AG08395 (cell line): ENCODE measurements at regions not wholly inside any gene's neighbourhood (a gene's known extent, or its start where the extent isn't known, plus 50 kb on each side); places are given as distances from the start of the nearest gene placed in this dataset.

Experiments
- DNase-seq: peaks from one replicate; pipeline ENCODE4 v3.0.0; 2012; ENCODE audit warnings: mixed read lengths, low spot score

DNA sequence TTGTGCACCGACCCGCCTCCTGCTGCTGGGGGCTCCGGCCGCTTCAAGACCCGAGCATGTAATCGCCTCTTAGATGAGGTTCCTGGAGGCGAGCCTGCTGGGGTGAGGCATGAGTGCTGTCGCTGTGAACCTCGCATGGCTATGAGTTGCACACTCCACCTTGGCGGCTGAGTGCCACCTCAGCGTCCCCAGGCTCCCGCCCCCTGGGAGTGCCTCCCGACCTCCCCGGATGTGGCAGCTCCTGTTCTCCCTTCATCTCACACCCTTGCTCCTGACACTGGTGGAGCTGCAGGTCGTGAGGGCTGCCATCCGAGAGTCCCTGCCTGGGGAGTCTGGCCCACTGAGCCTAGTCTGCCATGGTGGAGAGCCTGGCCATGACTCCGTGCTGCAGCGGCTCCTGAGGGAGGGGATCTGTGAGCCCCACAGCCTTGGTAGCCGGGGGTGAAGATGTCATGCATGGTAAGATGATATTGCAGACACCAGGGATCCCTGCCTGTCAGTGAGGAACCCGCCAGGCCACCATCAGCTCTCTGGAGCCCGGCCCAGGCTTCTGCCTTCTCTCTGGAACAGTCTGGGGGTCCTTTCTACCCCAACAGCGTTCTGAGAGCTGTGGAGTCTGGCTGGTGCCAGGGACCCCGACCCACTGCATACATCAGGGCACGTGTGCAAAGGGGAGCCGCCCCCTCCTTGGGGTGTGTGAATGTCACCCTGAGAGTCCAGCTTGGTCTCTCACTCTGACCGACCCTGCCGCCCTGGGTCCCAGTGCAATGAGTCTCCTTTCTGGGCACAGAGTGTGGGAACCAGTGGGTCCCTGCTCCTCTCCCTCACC is 61.6 kb upstream of the HS6ST1 start:
- no peak for DNase-seq

DNA sequence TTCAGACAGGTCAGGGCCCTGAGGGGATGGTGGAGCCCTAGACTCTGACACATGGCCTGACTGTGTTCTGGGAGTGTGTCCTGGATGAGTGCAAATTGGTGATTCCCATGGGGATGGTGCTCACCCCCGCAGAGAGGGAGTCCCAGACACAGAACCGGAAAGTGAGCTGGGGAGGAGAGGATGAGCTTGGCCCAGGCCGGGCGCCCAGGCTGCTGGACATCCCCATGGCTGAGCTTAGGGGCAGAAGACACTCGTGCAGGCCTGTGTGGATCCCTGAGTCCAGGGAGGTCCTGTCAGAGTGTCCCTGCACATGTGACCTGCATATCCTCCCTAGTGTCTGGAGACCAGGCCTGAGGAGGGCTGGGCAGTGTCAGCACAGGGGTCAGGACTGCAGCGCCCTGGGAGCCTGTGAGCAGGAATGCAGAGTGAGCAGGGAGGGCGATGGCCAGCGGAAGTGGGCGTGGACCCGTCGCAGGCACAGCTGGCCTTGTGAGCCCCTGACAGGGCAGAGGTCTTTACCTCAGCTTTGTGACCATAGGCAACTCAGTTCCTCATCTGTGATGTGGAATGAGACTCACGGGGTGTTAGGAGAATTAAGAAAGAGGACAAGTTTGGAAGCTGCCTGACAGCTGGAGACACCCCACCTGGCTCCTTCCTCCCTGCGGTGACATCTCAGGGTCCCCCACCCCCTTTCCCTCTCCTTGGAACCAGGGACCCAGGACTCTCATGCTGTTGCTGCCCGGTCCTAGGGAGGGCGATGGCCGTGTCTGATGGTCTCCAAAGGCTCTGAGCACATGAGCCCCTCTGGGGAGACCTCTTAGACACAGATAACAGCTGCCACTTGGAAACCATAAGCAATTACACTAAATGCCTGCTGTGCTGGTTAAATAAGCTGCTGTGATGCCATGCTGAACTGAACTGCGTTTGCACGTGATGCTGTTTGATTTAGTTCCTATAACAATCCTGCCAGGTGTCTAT is 62.6 kb upstream of the HS6ST1 start:
- no peak for DNase-seq

DNA sequence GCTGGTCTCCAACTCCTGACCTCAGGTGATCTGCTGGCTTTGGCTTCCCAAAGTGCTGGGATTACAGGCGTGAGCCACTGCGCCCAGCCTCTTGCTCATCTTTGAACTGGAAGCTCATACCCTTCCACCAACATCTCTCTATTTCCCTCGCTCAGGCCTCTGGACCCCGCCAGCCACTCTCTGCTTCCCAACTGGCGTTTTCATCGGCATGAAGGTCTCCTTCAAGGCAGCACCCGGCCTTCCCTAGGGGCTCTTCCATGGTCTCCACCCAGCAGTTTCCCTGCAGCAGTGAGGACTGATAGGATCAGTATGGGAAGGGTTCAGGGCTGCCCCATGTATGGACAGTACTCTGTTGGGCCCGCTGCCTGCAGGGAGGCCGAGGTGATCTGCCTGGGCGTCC is 65.8 kb upstream of the HS6ST1 start:
- DNase-seq: no peak

DNA sequence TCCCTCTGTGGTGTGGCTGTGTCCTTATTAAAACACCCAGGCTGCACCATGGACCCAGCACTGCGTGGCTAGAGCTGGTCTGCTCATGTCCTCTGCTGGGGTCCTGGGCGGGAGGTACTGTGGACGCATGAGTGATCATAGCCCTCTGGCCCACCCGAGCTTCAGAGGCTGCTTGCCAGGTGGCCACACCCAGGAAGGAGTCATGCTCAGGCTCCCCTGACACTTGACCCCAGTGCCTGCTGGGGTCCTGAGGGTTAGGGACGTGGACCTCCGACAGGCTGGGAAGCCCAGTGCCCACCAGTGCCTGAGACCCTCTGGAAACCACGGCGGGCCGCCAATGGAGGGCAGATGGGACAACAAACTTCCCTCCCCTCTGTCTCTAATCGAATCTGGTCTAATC is 66.3 kb upstream of the HS6ST1 start:
- DNase-seq: no peak

DNA sequence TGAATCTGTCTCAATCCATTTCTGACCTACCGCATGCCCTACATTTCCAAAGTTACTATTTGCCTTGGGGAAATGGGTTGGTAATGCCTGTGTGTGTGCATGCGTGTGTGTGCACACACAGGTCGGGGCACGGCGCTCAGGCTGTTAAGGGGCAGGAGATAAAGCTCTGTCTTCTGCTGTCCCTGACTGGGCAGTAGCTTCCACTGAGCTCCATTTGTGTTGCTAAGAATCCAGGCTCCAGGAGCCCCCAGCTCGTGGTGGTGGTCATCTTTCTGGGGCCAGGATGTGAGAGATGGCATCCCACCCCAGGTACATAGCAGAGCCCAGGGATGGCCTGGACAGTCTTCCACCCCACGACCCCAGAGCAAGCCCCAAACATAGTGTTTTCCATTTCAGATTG is 66.7 kb upstream of the HS6ST1 start:
- DNase-seq: no peak

DNA sequence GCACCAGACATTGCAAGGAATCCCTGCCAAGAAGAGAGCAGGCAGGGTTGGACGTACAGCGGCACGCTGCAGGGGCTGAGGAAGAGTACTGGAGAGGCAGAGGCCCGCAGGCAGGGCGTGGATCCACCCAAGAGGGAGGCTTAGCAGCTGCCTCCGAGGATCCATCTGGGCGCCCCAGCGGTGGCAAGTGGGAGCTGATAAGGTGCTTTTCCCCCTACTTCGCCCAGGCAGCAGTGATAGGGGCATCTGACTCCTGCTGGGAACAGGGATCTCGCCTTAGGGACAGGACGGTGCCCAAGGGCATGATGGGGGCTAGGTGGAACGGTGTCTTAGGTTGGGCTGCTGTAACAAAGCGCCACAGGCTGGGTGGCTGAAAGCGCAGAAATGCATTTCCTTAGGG is 67.4 kb upstream of the HS6ST1 start:
- DNase-seq: no peak

DNA sequence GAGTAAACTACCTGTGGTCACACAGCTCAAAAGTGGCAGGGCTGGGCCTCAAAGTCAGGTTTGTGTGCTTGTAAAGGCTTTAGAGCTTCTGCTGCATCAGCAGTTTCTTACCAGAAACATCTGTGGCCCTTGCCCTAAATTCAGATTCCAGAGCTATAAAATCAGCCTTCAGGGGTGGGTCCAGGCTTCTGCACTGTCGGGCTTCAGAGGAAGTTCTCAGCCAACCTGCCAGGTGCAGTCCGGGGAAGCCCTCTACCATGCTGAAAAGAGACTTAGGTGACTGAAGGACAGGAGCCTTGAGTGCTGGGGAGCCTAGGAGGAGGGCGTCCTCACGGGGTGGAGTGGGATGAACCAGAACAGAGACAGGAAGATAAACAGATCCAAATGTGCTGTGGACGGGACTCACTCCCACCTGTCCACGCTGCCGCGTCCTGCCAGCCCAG is 69.9 kb upstream of the HS6ST1 start:
- DNase-seq: no peak

DNA sequence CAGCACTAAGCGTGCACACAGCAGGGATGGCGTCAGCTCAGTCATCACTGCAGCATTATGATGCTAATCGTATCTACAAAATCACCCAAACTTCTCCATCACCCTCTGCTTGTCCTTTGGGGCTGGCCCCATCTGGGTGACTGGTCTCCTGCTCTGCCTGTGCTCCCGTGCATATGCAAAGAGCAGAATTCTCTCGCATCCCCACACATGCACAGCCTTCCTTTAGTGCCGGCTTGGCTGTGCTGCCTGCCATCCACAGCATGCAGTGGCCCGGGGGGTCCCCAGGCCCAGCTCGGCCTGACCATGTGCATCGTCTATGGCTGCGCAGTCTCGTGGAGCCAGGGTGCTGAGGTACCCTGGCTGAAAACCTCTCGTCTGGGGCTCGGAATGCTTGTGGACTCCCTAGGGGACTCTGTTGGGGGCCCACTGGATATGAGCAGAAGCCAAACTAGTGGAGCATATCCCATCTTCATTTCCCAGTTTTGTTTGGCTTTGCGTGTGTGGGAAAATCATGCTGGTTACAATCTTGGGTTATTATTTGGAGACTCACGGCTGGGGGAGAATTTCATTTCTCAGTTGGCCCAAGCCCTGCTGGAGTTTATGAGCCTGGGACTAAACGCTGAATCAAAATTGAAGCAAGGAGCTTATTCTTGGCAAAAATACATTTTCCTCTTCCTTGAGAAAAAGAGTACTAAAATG is 70.9 kb upstream of the HS6ST1 start:
- DNase-seq: no peak

DNA sequence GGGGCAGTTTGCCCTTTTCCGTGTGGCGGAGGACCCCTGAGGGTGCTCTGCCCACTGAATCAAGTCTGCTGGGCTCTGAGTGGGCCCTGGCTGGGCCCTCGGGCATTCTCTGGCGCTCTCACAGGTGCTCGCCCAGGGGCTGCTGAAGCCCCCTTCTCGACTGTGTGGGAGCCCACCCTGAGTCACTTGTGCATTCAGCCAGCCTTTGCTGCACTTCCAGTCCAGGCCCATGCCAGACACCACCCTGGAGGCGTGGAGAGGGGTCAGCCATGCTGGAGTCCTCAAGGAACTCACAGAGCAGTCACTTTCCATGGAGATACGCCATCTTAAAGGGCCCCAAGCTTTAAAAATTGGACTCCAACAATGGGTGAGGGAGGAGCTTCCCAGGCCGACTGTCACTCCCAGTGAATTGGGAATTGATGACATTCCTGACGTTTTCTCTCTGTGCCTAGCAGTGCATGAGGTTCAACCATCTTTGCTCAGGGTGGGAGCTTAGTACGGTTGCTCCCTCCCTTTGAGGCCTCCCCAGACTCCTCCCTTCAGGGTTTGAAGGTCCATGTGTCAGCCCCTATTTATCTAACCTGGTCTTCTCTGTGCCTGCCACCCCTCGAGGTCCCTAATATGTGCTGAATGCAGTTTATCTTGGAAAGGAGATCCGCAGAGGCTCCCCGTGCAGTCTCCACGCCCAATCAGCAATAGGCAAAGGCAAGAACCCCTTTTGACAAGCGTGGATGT is 71.8 kb upstream of the HS6ST1 start:
- no peak for DNase-seq

DNA sequence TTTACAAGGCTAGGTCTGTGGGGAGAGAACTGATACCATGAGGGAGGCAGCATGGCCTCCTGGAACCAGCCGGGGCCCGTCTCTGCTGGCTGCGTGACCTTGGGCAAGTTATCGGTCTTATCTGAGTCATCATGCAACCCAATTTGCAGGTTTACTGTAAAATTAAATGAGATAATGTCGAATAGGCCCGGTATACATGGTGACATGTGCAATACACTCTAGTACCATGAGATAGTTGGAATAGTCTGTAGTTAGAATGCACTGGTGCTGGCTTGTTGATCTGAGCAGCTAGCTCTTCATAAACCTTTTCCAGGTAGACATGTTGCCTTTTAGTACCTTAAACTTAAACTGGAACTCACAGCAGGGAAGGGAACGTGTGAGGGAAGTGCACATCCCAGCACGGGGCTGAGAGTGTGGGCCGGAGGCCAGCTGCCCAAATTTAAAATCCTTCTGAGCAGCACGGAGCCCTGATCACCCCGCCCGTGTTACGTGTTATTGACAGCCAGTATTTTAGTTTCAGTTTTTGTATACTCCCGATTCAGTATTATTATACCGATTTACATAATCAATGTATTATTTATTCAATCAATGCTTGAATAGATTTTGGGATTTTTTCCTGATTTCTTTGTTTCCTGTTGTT is 72.4 kb upstream of the HS6ST1 start:
- no peak for DNase-seq

DNA sequence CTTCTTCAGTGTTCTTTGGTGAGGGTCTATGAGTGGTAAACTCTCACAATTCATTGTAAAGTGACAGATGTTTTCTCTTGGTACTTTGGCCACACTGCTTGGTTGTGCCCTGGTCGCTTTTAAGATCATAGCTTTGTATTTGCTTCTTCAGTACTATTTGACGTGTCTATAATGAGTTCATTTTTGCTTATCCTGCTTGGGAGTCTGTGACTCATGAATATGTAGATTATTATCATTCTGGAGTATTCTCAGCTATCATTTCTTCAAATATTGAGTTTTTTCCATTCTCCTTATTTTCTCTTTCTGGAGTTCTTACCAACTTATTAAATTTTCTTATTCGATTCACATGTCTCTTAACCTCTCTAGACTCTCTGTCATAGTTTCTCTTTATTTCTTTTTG is 73.0 kb upstream of the HS6ST1 start:
- no peak for DNase-seq

DNA sequence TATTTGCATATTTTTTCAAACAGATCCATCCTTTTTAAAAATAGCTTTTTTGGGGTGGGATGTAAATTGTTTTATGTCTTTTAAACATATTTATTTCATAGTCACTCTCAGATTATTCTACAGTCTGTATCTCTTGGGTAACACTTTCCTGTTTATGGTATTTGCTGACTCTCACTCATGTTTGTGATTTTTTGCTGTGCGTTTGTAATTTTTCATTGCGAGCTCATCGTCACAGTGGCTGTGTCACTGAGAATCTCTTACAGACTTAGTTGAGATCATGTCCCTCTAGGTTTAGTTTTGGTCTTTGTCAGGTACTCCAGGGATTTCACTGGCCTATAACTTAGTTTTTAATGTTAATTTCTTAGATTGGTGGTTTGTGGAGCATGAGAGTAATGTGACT is 73.5 kb upstream of the HS6ST1 start:
- no peak for DNase-seq

DNA sequence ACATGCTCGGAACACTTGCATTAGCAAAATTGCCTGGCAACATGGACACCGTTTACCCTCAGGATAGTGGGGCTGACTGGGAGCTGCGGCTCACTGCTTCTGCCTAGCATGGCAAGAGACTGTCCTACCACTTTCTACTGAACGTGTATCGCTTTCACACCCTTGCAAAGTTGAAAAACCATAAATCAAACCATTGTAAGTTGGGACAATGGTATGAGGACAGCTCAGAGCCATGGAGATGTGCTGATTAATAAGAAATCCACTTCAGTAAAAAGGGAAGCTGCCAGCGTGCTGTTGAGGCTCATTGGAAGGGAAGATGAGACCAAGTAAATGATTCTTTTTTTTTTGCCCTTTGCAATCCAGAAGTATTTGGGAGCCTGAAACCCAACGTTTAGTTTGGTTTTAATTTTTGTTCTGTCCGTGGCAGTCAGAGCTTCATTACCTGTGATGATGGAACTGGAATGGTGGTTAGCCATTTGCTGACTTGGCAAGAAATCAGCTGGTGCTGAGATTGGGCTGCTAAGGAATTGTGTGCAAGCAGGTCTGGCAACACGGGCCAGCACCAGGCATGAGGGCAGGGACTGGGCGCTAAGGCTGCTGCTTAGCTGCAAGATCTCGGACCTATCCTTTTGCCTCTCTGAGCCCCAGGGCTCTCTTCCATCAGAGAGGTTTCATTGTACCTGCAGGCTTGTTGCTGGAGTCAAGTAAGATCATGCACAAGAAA is 75.5 kb upstream of the HS6ST1 start:
- no peak for DNase-seq

DNA sequence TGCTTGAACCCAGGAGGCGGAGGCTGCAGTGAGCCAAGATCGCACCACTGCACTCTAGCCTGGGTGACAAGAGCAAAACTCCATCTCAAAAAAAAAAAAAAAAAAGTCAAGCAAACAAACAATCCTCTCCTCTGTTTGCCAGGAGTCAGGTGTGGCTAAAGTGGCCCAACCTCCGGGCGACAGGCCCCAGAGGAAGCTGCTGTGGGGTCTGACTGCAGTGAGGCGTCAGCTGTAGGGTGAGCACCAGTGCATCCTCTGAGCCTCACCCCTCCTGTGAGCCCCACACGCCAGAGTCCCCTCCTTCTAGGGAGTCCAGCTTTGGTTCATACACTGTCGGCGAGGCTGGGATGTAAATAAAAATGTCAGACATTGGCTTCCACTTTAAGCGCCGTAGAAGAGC is 76.5 kb upstream of the HS6ST1 start:
- DNase-seq: no peak

DNA sequence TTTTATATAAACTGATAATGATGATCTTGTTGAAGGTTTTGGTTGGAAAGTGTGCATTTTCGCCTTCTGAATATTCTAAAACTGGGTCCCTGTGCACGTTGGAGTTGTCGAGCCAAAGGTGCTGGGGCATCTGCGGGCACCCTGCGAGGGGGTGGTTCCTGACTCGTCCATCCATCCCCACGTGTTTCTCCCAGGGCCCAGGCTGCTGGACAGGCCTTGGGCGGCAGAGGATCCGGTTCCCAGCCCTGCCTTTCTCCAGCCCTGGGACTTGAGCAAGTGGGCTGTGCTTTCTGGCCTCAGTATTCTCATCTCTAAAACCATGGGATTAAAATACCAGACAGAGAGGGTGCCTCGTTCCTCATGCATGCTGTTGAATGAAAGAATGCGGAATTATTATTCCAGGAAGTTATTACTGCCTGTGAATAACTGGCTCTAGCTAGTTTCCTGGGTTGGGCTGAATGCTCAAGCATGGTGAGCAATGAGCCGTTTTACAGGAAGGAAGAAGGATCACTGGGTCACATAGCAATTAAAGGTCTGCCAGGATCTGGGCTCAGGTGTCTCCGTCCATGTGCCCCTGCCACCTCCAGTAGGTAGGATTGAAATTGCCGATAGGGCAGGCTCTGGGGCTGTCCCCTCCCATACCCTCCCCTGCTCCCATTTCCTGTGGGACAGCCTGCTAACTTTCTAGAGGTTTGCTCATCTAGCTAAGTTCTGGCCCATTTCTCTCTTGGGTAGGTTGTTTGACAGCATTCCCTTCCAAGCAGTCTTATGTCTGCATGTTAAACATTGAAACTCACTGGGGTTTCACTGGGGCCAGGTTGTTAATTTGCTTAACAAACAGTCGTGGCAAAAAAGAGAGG is 77.2 kb upstream of the HS6ST1 start:
- DNase-seq: no peak

DNA sequence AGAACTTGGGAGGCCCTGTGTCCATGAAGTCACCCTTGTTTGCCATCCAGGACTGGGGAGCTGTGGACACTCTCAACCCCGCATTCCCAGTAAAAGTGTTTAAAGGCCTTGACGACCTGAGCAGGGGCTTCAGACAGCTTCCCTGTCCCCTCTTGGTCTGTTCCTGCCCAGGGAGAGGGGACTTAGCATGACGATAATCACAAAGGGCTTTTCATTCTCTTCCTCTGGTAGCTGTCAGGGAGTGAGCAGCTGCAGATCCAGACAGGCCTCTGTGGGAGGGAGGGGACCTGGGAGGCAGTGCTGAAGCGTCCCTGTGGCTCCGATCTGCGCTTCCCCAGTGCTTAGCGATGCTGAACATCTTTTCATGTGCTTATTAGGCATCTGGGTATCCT is 77.8 kb upstream of the HS6ST1 start:
- no peak for DNase-seq

DNA sequence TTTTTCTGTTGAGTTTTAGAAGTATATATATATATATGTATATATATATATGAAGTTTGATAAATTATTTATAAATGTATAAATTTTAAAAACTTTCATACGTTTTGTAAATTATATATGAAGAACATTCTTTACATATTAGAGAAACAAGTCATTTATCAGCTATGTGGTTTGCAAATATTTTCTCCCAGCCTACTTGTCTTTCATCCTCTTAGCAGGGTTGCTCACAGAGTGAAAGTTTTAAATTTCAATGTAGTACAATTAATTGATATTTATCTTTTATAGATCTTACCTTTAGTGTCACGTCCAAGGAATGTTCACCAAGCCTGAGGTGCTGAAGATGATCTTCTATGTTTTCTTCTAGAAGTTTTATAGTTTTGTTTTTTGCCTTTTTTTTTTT is 78.3 kb upstream of the HS6ST1 start:
- no peak for DNase-seq

DNA sequence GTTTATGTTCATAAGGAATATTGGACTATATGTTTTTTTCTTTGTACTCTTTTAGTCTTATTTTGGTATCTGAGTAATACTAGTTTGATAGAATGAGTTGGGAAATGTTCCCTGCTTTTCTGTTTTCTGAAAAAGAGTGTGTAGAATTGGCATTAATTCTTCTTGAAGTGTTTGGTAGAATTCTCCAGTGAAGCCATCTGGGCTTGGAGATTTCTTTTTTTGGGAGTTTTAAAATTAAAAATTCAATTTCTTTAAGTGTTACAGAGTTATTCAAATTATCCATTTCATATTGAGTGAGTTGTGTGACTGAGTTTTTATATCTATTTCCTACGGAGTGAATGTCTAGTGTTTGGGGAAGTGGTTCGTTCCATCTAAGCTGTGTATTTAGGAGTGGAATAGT is 80.6 kb upstream of the HS6ST1 start:
- no peak for DNase-seq

DNA sequence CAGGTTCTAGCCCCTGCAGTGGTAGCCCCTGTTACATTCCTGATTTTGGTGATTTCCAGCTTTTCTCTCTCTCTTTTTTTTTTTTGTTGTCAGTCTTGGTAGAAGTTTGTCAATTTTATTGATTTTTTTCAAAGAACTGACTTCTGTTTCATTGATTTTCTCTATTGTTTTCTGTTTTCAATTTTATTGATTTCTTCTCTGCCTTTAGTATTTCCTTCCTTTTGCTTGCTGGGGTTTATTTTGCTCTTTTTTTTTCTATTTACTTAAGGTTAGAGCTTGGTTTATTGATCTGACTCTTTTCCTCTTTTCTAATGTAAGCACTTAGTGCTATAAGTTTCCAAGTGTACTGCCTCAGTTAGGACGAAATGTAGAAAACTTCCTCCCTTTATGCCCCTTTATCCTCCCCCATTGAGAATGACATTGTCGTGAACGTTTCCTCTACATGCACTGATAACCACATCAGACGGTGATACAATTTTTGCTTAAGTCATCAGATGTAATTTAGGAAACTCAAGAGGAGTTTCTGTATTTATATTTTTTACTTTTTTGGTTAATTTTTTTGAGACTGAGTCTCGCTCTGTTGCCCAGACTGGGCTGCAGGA is 81.1 kb upstream of the HS6ST1 start:
- DNase-seq: no peak
